Endometrium (tissue), 2 donors: ENCODE measurements at regions not wholly inside any gene's neighbourhood (a gene's known extent, or its start where the extent isn't known, plus 50 kb on each side); places are given as distances from the start of the nearest gene placed in this dataset.

Experiments used
- FAIRE-seq: peaks from 2 replicates; lab custom pipeline; 2012; peaks lifted over from hg19 to GRCh38; lab: Jason Lieb, UNC
- donor health status: control.
- donor health status: control.

GRCh38 chr9:107710953-107711352, 221.4 kb upstream of the KLF4 start:
- FAIRE-seq = no peak

DNA sequence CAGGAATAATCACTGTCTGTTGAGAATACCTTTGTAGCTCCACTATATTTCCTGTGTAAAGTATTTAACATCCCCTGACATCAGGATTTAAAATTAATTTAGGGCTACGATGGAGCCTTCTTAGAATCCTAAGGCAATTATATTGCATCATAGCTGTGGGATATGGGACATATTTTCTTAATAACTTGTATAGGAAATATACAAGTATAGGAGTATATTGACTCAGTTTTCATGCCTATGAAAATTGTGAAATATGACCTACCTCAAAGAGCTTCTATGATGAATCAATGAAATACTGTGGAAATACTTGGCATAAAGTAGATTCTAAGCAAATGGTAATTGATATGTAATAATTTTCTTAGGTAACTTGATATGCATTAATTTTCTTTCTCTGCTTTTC, 221.0 kb upstream of the KLF4 start:
- no peak for FAIRE-seq

GRCh38 chr9:107708791-107709190, 219.2 kb upstream of the KLF4 start:
- no peak for FAIRE-seq

DNA sequence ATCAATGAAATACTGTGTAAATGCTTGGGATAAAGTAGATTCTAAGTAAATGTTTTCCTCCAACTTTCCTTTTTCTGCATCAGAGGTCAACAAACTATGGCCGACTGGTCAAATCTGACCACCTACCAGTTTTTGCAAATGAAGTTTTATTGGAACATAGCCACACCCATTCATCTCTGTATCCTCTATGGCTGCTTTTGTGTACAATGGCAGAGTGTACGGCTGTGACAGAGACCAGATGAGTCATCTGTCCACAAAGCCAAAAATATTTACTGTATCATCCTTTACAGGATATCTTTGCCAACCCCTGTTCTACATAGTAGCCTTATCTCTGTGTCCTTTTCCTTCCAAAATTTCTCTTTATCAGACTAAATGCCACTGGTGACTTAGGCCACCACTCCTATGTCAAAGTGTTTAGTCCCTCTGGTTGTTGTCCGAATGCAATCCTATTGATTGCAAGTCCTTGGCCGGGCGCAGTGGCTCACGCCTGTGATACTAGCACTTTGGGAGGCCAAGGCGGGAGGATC, 218.4 kb upstream of the KLF4 start:
- FAIRE-seq = no peak

GRCh38 chr9:107707428-107707837, 217.9 kb upstream of the KLF4 start:
- FAIRE-seq = no peak

DNA sequence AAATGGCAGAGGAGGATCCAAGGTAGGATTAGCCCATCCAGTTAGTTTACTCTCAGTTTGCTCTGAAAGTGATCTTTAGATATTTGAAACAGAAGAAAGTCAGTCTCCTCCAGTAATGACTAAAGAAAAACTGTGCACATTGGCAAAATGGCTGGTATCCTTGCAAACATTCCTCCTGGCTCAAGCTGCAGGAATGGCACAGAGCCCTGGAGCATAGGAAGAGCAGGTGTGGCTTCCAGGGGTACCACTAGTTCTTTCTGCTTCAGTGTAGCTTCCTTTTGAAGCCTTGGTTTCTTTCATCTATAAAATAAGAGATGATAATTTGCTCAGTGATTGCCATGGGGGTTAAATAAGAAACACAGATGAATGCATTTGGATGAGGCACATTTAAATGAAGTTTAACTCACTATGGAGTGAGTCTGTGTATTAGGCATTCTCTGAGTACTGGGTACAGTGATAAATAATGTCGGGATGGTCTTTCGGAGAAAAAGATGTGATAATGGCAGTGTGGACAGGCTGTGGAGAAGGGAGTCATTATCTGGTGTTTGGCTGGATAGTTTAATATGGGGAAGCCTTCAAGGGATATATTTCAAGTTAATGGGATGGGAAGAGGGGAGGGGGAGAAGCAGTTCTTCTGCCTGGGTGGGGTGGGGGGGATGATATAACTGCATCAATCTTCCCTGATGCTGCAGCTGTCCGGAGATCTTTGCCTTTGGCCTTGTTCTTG, 217.3 kb upstream of the KLF4 start:
- no peak for FAIRE-seq

DNA sequence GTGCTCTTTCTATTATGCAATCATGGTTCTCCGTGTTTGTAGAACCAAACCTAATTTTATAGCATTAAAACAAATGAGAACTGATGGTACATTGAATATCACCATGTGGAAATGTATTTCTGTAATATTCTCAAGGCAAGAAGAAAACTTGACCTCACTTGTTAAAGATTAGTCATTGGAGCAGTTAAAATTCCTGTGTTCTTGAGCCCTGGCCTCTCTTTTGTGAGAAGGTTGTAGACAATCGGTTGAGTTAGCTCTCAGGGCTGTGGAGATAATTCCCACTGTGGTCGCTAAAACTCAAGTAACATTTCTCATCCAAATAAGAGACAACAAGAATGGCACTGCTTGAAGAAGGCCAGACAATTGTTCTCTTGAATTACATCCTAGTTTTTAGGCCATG, 216.0 kb upstream of the KLF4 start:
- FAIRE-seq = no peak

- no peak for FAIRE-seq
These were observed 215.2 kb upstream of the KLF4 start for GRCh38 chr9:107704774-107705173.

- FAIRE-seq = no peak
These were observed 214.1 kb upstream of the KLF4 start for GRCh38 chr9:107703651-107704050.

DNA sequence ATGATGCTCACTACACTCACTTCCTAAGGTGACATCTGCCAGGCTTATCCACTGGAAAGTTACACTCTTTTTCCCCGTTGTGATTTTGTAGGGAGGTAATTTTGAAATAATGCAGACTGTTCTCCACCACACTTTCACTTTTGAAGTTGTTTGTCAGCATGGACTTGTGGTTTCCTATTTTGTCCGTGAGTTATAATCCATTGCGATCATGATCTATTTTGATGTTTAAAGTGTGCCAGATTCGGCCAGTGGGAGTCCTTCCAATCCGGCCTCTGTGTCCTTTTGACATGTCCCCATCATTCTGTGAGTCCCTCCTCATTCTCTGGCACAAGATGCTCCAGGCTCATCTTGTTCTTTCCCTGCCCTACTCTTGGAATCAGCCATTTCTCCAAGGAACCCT, 211.3 kb upstream of the KLF4 start:
- no peak for FAIRE-seq

- no peak for FAIRE-seq
These were observed 209.7 kb upstream of the KLF4 start for GRCh38 chr9:107699231-107699630.

- no peak for FAIRE-seq
These were observed 209.2 kb upstream of the KLF4 start for GRCh38 chr9:107698779-107699178.

DNA sequence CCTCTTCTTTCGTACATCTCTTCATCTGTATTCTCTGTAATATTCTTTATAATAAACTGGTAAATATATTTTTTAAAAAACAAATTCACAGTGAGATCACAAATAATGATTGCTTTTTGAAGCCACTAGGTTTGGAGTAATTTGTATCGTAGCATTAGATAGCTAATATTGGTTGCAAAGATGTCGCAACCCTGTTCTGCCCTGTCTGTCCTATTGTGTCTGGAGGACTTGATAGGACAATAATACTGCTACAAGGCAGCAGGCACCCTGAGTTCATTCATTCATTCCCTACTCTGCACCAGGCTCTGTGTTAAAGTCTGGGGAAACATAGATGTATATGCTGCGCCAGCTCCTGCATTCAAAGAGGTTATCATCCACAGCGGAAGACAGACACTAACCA, 206.7 kb upstream of the KLF4 start:
- no peak for FAIRE-seq

GRCh38 chr9:107694390-107694789, 204.8 kb upstream of the KLF4 start:
- FAIRE-seq = no peak

DNA sequence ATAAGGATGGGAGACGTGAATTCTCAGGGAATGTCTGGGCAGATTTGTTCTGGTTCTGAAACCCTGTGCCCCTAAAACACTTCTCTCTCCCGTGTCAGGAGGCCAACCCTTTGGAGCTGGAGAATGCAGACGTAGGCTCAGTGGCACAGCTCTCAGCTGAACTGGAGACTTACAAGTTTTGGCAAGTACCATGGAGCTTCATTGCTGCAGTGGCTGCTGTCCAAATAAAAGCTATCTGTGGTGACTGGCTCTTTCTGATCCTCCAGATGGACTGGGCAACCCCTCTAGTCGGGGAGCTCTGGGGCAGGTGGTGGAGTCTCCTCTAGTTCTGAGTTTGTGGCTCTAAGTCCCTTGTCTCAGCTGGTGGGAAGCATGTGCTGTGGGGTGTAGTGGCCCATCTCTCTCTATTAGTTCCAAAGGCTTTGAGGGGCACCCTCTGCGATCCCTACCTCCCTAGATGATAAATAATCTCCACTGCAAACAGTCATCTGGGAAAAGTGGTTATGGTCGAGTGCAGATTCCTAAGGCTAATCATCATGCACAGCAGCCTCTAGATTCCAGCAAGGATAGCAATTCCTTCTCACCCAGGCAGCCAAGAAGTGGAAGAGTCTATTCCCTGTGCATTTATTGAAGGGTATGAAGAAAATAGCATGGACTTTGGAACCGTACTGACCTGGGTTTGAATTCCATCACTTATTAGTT, 204.2 kb upstream of the KLF4 start:
- FAIRE-seq = no peak

- FAIRE-seq = no peak
These were observed 202.1 kb upstream of the KLF4 start for GRCh38 chr9:107691664-107692063.

DNA sequence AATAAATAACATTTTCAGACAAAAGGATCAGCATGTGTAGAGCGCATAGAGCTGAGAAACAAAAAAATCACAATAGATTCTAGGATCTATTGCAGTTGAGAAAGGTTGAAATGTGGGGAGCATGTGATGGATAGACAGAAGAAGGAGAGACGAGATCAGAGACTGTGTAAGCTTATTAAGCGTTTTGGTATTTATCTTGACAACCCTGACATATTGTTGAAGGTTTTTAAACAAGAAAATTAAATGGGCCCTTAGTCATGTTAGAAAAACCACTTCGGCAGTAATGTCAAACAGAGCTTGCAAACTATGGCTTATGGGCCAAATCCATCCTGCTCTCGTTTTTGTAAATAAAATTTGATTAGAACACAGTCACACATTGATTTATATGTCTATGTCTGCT, 200.5 kb upstream of the KLF4 start:
- FAIRE-seq = no peak

DNA sequence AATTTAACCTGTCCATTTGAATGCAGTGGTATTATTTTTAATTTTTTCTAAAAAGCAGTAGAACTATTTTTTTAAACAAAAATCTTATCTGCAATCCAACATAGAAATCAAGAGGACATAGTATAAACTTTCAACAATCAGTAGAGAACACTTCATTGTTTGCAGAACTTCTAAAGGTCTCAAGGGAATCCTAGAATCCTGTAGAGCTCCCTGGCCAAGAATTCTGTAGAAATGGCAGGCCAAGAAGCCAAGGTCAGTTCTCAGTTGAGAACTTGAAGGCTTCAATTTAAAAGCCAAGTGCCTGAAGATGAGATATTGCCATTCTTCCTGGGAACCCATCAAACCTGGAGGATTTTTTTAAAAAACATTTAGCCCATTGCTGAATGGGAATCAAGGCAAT, 199.2 kb upstream of the KLF4 start:
- FAIRE-seq = no peak

GRCh38 chr9:107685901-107686300, 196.3 kb upstream of the KLF4 start:
- FAIRE-seq = no peak

DNA sequence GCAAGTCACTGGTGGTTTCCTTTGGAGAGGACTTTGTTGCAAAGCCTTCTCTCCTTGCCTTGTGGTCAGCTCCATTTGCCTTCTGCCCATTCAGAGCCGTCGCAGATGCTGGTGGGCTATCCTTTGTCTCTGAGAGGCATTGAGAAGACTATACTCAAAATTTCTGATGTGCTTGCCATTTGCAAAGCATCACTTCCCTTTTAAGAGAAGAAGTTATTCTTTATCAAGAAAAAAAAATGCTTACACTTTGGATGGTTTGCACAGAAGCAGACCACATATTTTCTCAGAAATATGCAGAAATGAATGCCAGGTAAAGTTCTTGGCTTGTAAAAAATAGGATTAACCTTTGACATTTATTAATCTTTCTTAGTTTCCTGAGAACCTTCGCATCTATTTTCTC, 195.8 kb upstream of the KLF4 start:
- no peak for FAIRE-seq

- FAIRE-seq = no peak
These were observed 194.7 kb upstream of the KLF4 start for GRCh38 chr9:107684224-107684623.

- no peak for FAIRE-seq
These were observed 194.0 kb upstream of the KLF4 start for GRCh38 chr9:107683566-107683965.

- no peak for FAIRE-seq
These were observed 192.4 kb upstream of the KLF4 start for GRCh38 chr9:107681988-107682387.
